Bronchial epithelial cell (primary cell): ENCODE measurements at regions not wholly inside any gene's neighbourhood (a gene's known extent, or its start where the extent isn't known, plus 50 kb on each side); places are given as distances from the start of the nearest gene placed in this dataset.

Source experiments
- DNase-seq: peaks from one replicate; pipeline ENCODE4 v3.0.0-alpha.2; 2010; ENCODE audit warnings: low read depth
- FAIRE-seq: peaks from 2 replicates; lab custom pipeline; 2011; peaks lifted over from hg19 to GRCh38; lab: Jason Lieb, UNC
- H3K27me3 ChIP-seq: 2 replicates; pipeline ENCODE4 v1.5.1; 2011; ENCODE audit warnings: low read length; ENCODE audit not compliant: control insufficient read depth, insufficient read depth
- H3K36me3 ChIP-seq: 2 replicates; pipeline ENCODE4 v1.5.1; 2011; ENCODE audit warnings: low read length; ENCODE audit not compliant: control insufficient read depth, insufficient read depth
- H3K4me3 ChIP-seq: 2 replicates; pipeline ENCODE4 v1.5.1; 2011; ENCODE audit warnings: mild to moderate bottlenecking, low read depth, low read length, control low read depth
- TF ChIP-seq, protein P1 (sequence below): IDR thresholded peaks from 2 replicates; pipeline ENCODE4 v1.5.1; 2011; ENCODE audit warnings: mild to moderate bottlenecking, moderate library complexity, low read length, control low read depth, inconsistent platforms; ENCODE audit not compliant: insufficient read depth, severe bottlenecking

DNA sequence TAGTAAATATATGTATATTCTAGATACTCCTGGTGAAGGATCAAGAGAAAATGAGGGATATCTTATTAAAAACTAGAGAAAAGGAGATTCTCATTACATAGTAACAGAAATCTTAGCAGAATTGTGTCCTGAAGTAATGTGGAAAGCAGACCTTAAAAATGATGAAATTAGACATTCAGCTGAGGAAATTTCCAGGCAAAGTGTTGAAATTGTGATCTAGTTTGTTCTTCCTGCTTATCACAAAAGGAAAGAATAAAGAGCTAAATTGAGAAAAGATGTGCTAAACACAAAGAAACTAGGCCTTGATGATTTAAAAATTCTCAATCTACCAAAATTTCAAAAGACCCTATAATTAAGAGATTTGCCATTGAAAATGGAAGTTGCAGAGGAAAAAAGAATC is 362.6 kb upstream of the PLSCR5 start:
- FAIRE-seq: no peak

DNA sequence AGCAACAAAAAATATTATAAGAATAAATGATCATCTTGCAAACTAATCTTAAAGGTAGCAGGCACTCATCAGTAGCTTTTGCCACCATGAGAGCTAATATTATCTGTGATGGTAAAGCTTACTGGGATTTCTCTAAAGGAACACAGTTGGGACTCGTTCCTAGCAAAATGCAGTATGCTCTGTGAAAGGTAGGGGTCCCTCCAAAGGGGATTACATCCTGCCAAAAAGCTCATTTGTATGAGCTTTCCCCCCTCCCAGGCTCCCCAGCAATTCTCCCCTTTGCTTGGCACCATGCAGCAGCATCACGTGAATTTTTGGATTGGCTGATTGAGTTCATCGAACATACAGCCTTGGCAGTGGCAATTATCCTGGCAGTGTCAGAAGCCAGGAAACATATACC is 361.0 kb upstream of the PLSCR5 start:
- TF ChIP-seq, protein P1, sequence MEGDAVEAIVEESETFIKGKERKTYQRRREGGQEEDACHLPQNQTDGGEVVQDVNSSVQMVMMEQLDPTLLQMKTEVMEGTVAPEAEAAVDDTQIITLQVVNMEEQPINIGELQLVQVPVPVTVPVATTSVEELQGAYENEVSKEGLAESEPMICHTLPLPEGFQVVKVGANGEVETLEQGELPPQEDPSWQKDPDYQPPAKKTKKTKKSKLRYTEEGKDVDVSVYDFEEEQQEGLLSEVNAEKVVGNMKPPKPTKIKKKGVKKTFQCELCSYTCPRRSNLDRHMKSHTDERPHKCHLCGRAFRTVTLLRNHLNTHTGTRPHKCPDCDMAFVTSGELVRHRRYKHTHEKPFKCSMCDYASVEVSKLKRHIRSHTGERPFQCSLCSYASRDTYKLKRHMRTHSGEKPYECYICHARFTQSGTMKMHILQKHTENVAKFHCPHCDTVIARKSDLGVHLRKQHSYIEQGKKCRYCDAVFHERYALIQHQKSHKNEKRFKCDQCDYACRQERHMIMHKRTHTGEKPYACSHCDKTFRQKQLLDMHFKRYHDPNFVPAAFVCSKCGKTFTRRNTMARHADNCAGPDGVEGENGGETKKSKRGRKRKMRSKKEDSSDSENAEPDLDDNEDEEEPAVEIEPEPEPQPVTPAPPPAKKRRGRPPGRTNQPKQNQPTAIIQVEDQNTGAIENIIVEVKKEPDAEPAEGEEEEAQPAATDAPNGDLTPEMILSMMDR: no peak
- H3K27me3 ChIP-seq: no peaks in the 10 kb centered on the region
- H3K36me3 ChIP-seq: no peaks in the 10 kb centered on the region
- H3K4me3 ChIP-seq: no peak overlapping the region
- DNase-seq (no peak), FAIRE-seq (no peak)

More for the DNA sequence above, 362.6 kb upstream of the PLSCR5 start:
- DNase-seq: no peak
- TF ChIP-seq, protein P1: no peak
- H3K4me3 ChIP-seq: no peak overlapping the region
- H3K27me3 ChIP-seq: no peaks in the 10 kb centered on the region
- no peaks in the 10 kb centered on the region for H3K36me3 ChIP-seq

DNA sequence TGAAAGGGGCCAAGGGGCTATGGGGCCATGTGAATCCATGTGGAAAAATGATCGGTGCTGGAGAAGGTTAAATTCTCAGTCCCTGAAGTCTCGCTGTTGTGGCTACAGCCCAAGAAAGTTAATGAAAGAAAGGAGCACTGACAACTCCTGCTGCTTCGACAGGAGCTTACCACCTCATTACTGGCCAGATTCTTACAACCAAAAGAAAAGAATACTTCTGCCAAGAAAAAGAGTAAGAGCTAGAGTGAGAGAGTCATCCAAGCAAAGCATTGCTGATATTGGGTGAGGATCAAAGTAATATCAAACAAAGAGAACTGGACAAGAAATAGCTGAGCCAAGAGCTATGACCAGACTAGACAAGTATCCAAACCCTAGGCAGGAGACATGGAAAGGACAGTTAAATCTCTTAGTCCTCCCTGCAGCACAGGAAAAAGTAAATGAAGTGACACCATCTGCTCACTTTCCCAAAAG is 348.4 kb upstream of the PLSCR5 start:
- FAIRE-seq (no peak), DNase-seq (no peak)
- Histone ChIP-seq H3K4me3 (no peak overlapping the region), H3K27me3 (no peaks in the 10 kb centered on the region), H3K36me3 (no peaks in the 10 kb centered on the region)
- TF ChIP-seq, protein P1: no peak

DNA sequence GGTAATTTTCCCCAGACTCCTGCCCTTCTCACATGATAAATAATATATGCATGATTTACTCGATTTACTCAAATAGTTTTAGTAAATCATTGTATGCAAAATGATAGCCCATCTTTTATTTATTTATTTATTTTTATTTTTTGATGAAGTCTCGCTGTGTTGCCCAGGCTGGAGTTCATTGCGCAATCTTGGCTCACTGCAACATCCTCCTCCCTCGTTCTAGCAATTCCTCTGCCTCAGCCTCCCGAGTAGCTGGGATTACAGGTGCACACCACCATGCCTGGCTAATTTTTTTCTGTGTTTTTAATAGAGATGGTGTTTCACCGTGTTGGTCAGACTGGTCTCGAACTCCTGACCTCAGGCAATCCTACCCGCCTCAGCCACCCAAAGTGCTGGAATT is 343.8 kb upstream of the PLSCR5 start:
- no peak overlapping the region for H3K4me3 ChIP-seq
- no peaks in the 10 kb centered on the region for H3K27me3 ChIP-seq
- no peaks in the 10 kb centered on the region for H3K36me3 ChIP-seq
- FAIRE-seq (no peak), DNase-seq (no peak)
- TF ChIP-seq, protein P1: no peak

DNA sequence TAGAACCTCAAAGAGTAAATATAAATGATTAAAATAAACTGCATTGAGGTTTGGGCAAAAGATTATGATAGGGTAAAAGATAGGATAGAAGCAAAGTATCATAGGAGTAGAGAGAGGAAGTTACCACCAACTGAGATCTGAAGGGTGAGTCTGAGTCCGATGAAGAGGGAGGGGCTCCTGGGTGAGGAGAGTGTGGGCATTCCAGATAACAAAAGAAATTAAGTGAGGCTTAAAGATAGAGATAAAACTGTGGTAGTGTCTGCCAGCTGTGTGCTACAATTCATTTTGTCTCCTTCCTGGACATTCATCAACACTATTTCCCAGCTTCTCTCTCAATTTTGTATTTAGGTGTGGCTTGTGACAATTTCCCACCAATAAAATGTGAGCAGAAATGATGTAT is 343.0 kb upstream of the PLSCR5 start:
- no peak overlapping the region for H3K4me3 ChIP-seq
- DNase-seq (no peak), FAIRE-seq (no peak)
- no peaks in the 10 kb centered on the region for H3K36me3 ChIP-seq
- TF ChIP-seq, protein P1: no peak
- no peaks in the 10 kb centered on the region for H3K27me3 ChIP-seq

DNA sequence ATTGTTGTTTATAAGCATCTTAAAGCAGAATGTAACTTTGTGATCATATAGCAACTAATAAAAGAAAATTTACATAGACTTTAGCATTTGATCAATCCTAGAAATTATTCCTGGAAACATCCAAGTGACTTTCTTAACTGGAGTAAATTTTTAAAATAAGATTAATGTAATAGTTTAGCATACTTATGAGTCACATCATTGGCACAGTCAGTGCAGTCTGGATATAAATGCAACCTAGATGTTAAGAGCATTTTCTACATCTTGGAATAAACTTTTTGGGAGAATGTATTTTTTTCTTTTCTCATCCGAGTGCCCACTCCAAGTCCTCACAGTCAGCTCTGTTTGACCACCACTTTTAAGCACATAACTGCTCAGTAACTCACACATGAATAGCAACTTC is 324.6 kb upstream of the PLSCR5 start:
- H3K27me3 ChIP-seq: no peaks in the 10 kb centered on the region
- DNase-seq: no peak

More for the DNA sequence above, 324.6 kb upstream of the PLSCR5 start:
- TF ChIP-seq, protein P1: no peak
- H3K36me3 ChIP-seq: no peaks in the 10 kb centered on the region
- no peak for FAIRE-seq
- no peak overlapping the region for H3K4me3 ChIP-seq
